DMS79 (cell line): ENCODE measurements at regions not wholly inside any gene's neighbourhood (a gene's known extent, or its start where the extent isn't known, plus 50 kb on each side); places are given as distances from the start of the nearest gene placed in this dataset.

Source experiments
- DNase-seq: peaks from one replicate; lab custom pipeline; 2025; lab: John Stamatoyannopoulos, UW

GRCh38 chr18:68466672-68467071 lies 248.2 kb downstream of the TMX3 start:
- no peak for DNase-seq

GRCh38 chr18:68462766-68463165 lies 252.1 kb downstream of the TMX3 start:
- no peak for DNase-seq

- no peak for DNase-seq
These were observed 252.8 kb downstream of the TMX3 start for GRCh38 chr18:68462148-68462547.

- no peak for DNase-seq
These were observed 253.4 kb downstream of the TMX3 start for GRCh38 chr18:68461481-68462018.

- no peak for DNase-seq
These were observed 254.9 kb downstream of the TMX3 start for GRCh38 chr18:68459968-68460367.

GRCh38 chr18:68456985-68457384 lies 257.9 kb downstream of the TMX3 start:
- no peak for DNase-seq

GRCh38 chr18:68455229-68455603 lies 259.7 kb downstream of the TMX3 start:
- no peak for DNase-seq

GRCh38 chr18:68454511-68455228 lies 260.2 kb downstream of the TMX3 start:
- DNase-seq, result no peak

- no peak for DNase-seq
These were observed 265.6 kb downstream of the TMX3 start for GRCh38 chr18:68449292-68449691.

- no peak for DNase-seq
These were observed 266.2 kb downstream of the TMX3 start for GRCh38 chr18:68448736-68449135.

GRCh38 chr18:68447286-68447685 lies 267.6 kb downstream of the TMX3 start:
- no peak for DNase-seq

GRCh38 chr18:68445668-68446426 lies 269.1 kb downstream of the TMX3 start:
- DNase-seq, result no peak

- no peak for DNase-seq
These were observed 269.8 kb downstream of the TMX3 start for GRCh38 chr18:68445136-68445535.

- no peak for DNase-seq
These were observed 273.7 kb downstream of the TMX3 start for GRCh38 chr18:68441241-68441640.

GRCh38 chr18:68440433-68440832 lies 274.5 kb downstream of the TMX3 start:
- DNase-seq, result no peak

GRCh38 chr18:68439642-68440041 lies 275.3 kb downstream of the TMX3 start:
- no peak for DNase-seq

GRCh38 chr18:68438983-68439382 lies 275.9 kb downstream of the TMX3 start:
- DNase-seq, result no peak

- DNase-seq, result no peak
These were observed 276.4 kb downstream of the TMX3 start for GRCh38 chr18:68438536-68438935.

GRCh38 chr18:68436485-68436884 lies 278.4 kb downstream of the TMX3 start:
- DNase-seq, result no peak

GRCh38 chr18:68435581-68435980 lies 279.3 kb downstream of the TMX3 start:
- no peak for DNase-seq

GRCh38 chr18:68431922-68432198 lies 283.0 kb downstream of the TMX3 start:
- no peak for DNase-seq

- DNase-seq, result no peak
These were observed 283.6 kb downstream of the TMX3 start for GRCh38 chr18:68431111-68431921.

GRCh38 chr18:68429841-68430240 lies 285.1 kb downstream of the TMX3 start:
- DNase-seq, result no peak
